ENCODE measurements at regions not wholly inside any gene's neighbourhood (a gene's known extent, or its start where the extent isn't known, plus 50 kb on each side); places are given as distances from the start of the nearest gene placed in this dataset.

- TF ChIP-seq CTCF (tag by site-specific recombination; IDR thresholded peaks at IDR 0.05) = no peak
- TF ChIP-seq PRDM1 (tag by site-specific recombination; IDR thresholded peaks at IDR 0.05) = no peak
- no peak for TF ChIP-seq ATF2 (tag by site-specific recombination; IDR thresholded peaks at IDR 0.05; ENCODE audit: low read depth)
- no peak for TF ChIP-seq REST (tag by site-specific recombination; IDR thresholded peaks at IDR 0.05)
- no peak for TF ChIP-seq TCF7L2 (IDR thresholded peaks at IDR 0.05; ENCODE audit: borderline replicate concordance, low read depth, low read length)
Observed at GRCh38 chr7:31204071-31204470, 136.5 kb downstream of the NEUROD6 start.
